Stimulated activated CD4-positive, alpha-beta T cell treated with anti-CD3 and anti-CD28 coated beads, Interleukin-2, amount 100 ng/mL, for 24 hours (primary cell): ENCODE measurements at regions not wholly inside any gene's neighbourhood (a gene's known extent, or its start where the extent isn't known, plus 50 kb on each side); places are given as distances from the start of the nearest gene placed in this dataset.

Source experiments
- DNase-seq, 2 donors: peaks; one replicate each; pipeline ENCODE4 v3.0.0-alpha.2; 2020

DNA sequence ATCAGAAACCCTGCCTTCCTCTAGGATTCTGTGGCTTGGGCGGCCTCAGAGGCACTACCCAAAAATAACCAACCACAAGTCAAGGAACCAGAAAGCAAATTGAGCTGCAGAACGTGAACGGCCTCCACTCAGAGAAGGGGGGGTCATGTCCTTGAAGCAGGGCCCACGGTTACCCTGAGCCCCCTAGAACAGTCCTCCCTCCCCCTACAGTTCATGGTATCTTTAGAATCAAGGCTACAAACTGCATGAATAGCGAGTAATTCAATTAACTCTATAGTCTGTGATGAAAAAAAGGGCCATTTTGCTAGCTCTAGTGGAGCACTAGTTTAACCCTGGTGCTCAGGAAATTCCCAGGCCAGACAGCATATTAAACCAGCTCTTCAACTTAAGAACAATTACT lies 79.0 kb upstream of the ZNF507 start:
- DNase-seq = no peak

DNA sequence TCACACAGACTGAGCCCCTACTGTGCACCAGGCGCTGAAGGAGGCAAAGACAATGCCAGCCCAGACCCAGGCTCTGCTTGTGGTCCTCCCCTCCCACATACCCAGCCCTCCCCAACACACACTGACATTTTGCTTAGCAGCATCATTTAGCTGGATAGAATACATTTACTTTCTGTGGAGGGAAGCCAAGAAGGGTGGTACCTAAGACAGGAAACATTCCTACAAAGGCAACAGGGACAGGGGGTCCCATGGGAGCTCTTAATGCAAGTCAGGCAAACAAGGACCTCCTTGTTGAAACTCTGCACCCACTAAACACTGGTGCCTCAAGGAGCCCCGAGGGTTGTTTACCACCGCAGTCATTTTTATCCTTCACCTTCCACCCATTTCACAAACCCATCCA lies 77.0 kb upstream of the ZNF507 start:
- no peak for DNase-seq

DNA sequence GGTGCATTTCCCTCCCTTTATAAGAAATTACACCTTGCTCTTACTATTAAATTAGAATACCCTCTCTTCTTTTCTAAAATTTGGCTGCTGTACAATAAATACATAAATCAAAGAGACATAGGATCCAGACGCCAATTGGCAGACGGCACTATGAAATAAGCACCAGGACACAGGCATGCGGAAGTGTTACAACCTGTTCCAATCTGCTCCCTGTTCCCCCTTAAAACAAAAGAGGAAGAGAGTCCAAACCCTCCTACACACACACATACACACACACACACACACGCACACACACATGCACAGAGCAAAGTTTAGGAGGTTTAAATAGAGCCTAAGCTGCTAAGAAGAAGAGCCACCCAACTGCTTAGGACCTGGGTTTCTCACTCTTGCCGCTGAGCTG lies 75.6 kb upstream of the ZNF507 start:
- DNase-seq = no peak

DNA sequence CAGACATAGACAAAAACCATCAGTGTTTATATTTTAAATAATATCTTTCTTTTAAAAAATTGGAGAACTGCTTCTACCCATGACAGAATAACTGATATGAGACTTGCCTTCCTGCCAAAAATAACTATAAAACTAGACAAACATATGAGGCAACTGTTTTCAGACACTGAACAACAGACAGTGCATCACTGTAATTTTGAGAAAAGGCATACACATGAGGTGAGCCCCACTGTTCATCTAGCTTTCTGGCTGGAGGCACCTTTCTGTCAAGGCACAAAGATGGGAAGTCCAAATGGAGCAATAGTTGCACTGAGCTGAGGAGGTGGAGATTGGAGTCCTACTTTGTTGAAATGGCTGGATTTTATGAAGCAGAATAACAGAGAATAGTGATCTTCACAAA lies 71.9 kb upstream of the ZNF507 start:
- DNase-seq = no peak

DNA sequence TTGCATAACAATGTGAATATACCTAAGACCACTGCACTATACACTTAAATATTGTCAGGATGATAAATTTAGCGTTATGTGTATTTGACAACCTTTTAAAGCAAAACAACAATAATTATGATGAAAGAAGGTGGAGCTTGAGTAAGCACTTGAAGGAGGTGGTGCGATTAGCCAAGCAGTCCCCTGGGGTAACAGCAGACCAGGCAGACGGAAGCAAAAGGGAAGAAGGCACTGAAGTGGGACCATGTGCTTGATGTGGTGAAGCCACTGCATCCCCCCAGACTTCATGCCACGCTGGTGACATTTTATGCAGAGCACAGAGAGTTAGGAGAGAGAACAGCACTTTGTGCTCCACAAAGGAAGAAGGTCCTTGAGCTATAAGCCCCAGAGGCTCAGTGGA lies 58.3 kb upstream of the ZNF507 start:
- DNase-seq = no peak

DNA sequence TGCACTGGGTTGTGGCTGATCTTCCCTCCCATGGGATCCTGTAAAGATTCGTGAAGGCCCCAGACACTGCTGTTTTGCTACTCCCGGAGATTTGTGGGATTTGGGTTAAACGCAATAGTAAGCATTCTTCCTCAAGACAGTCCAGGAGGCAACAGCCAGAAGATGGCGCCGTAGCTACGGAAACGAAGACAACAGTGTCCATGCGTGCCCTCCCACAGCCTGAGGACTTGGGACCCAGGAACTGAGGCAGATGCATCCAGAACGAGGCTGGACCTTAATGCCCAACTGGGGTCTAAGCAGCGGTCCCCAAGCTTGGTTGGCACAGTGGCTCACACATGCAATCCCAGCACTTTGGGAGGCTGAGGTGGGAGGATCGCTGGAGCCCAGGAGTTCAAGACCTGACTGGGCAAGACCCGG lies 57.6 kb upstream of the ZNF507 start:
- DNase-seq = peak in 1 of 2 donors; percentile 37

DNA sequence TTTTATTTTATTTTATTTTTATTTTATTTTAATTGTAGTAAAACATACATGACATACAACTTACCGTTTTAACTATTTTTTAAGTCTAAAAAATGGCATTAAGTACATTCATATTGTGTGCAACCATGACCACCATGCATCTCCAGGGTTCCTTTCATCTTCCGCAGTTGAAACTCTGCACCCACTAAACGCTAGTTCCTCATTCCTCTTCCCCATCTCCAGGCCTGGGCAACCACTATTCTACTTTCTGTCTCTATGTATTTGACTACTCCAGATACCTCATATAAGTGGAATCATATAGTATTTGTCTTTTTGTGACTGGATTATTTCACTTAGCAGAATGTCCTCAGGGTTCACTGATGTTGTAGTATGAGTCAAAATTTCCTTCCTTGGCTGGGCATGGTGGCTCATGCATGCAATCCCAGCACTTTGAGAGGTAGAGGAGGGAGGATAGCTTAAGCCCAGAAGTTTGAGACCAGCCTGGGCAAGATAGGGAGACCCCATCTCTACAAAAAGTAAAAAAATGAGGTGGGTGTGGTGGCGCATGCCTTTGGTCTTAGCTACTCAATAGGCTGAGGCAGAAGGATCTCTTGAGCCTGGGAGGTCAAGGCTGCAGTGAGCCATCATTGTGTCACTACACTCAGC lies 55.7 kb upstream of the ZNF507 start:
- no peak for DNase-seq

DNA sequence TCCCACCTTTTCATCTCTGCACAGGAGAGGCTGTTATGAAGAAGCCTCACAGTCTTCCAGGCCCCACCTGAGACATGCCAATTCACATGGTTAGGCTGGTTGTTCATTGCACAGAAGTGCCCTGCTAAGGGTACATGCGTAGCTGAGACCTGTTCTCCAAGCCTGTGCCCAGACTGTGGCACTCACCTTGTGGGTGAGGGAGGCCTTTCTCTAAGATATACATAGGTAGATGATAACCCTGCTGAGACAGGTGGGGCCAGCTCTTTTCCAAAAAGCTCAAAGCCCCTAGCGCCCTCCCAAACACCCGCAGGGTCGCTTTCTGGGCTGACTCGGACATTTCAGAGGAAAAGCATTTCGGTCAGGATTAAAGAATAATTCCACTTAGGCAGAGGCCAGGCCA lies 53.5 kb upstream of the ZNF507 start:
- no peak for DNase-seq

DNA sequence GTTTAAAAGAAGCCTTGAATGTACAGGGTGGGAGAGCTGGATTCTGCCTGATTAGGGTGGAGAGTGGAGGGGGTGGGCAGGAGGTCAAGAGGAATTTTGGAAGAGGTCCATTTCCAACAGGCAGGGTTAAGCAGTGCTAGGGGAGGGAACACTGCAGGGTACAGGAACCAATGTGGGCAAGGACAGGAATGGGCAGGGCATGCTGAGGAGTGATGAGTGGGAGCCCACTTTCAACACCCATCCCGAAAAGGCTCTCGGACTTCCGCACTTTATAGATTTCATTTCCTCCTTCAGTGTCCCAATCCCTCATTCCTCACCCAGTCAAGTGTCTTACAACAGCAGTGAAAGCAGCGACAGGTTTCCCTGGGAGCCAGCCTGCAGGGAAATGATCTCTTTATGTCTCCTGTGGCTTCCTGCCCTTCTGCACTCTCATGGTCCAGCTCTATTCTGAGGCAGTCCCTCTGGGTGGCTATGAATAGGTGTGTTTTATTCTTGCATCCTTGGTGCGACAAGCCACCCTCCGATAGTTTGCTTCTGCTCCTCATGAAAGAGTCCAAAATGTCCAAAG lies 50.5 kb upstream of the ZNF507 start:
- no peak for DNase-seq
